GM18867 (cell line): ENCODE measurements at regions not wholly inside any gene's neighbourhood (a gene's known extent, or its start where the extent isn't known, plus 50 kb on each side); places are given as distances from the start of the nearest gene placed in this dataset.

Source experiments
- ATAC-seq: cut with Tn5 transposase; IDR thresholded peaks from one replicate; pipeline ENCODE4 v1.9.1; 2021; ENCODE audit warnings: mild to moderate bottlenecking, moderate library complexity; ENCODE audit not compliant: unreplicated experiment

GRCh38 chr10:44064987-44065787 is 319.7 kb downstream of the CXCL12 start:
- ATAC-seq, result no peak

GRCh38 chr10:44064317-44064716 is 320.6 kb downstream of the CXCL12 start:
- ATAC-seq, result no peak

GRCh38 chr10:44063686-44064085 is 321.2 kb downstream of the CXCL12 start:
- no peak for ATAC-seq

GRCh38 chr10:44060719-44061118 is 324.2 kb downstream of the CXCL12 start:
- no peak for ATAC-seq

- no peak for ATAC-seq
Observed at GRCh38 chr10:44060221-44060620, 324.7 kb downstream of the CXCL12 start.

GRCh38 chr10:44058259-44058658 is 326.6 kb downstream of the CXCL12 start:
- no peak for ATAC-seq

- ATAC-seq, result no peak
Observed at GRCh38 chr10:44056967-44057805, 327.7 kb downstream of the CXCL12 start.

- no peak for ATAC-seq
Observed at GRCh38 chr10:44056206-44056605, 328.7 kb downstream of the CXCL12 start.

GRCh38 chr10:44054046-44054445 is 330.9 kb downstream of the CXCL12 start:
- no peak for ATAC-seq

GRCh38 chr10:44053391-44053790 is 331.5 kb downstream of the CXCL12 start:
- no peak for ATAC-seq

- ATAC-seq, result no peak
Observed at GRCh38 chr10:44051584-44052385, 333.1 kb downstream of the CXCL12 start.

GRCh38 chr10:44051091-44051490 is 333.8 kb downstream of the CXCL12 start:
- ATAC-seq, result no peak

- no peak for ATAC-seq
Observed at GRCh38 chr10:44049301-44050015, 335.4 kb downstream of the CXCL12 start.

- ATAC-seq, result no peak
Observed at GRCh38 chr10:44047361-44047760, 337.5 kb downstream of the CXCL12 start.

- no peak for ATAC-seq
Observed at GRCh38 chr10:44046605-44047004, 338.3 kb downstream of the CXCL12 start.

- ATAC-seq, result no peak
Observed at GRCh38 chr10:44045020-44045419, 339.9 kb downstream of the CXCL12 start.

- no peak for ATAC-seq
Observed at GRCh38 chr10:44044549-44044948, 340.3 kb downstream of the CXCL12 start.

- no peak for ATAC-seq
Observed at GRCh38 chr10:44043646-44044375, 341.1 kb downstream of the CXCL12 start.

GRCh38 chr10:44042926-44043602 is 341.8 kb downstream of the CXCL12 start:
- ATAC-seq, result no peak
